ENCODE measurements at regions not wholly inside any gene's neighbourhood (a gene's known extent, or its start where the extent isn't known, plus 50 kb on each side); places are given as distances from the start of the nearest gene placed in this dataset.

DNA sequence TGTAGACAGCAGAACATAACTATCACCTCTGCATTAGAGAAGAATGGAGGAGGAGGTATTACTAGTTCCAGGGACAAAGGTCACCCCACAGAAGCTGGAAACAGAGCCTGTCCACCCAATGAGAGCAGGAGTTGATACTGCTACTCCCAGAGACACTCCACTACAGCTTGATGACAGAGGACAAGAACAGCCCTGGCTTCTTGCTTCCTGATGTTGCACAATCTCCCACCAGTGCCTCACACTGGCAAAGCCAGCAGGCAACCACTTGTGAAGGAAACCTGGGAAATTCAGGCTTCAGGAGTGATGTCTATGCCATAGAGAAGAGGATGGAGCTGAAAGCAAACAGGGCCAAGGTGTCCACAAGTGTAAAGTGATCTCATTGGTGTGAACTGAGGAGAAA lies 78.0 kb upstream of the POU1F1 start:
- Histone ChIP-seq H3K27ac (ENCODE audit: control insufficient read depth, insufficient read depth, low read length) (no peak overlapping the region), H2AFZ (ENCODE audit: control insufficient read depth, low read length) (no peak overlapping the region), H3K9me1 (ENCODE audit: control insufficient read depth, extremely low read depth, insufficient read depth, low read length) (no peaks in the 10 kb centered on the region), H3K9me3 (ENCODE audit: control insufficient read depth, low read depth, low read length) (no peaks in the 10 kb centered on the region), H3K27me3 (ENCODE audit: control insufficient read depth, extremely low read depth, insufficient read depth, low read length) (no peaks in the 10 kb centered on the region), H3K79me2 (ENCODE audit: control insufficient read depth, insufficient read depth, low read length) (no peaks in the 10 kb centered on the region), H3K9ac (ENCODE audit: control insufficient read depth, extremely low read depth, insufficient read depth, low read length) (no peak overlapping the region), H3K36me3 (ENCODE audit: control insufficient read depth in 2 of 2, extremely low read depth in 1 of 2, insufficient read depth in 2 of 2, low read length in 2 of 2) (no peaks in the 10 kb centered on the region), H3K4me2 (ENCODE audit: control insufficient read depth, extremely low read depth, insufficient read depth, low read depth, low read length) (no peak overlapping the region), H4K20me1 (ENCODE audit: control insufficient read depth, extremely low read depth, insufficient read depth, low read length) (no peaks in the 10 kb centered on the region), H3K4me3 (ENCODE audit: control insufficient read depth in 2 of 3, extremely low read depth in 1 of 3, insufficient read depth in 2 of 3, low read depth in 1 of 3, low read length in 3 of 3) (no peak overlapping the region), H3K4me1 (ENCODE audit: control insufficient read depth, extremely low read depth, insufficient read depth, low read length) (no peaks in the 10 kb centered on the region)
- TF ChIP-seq CTCF (optimal IDR thresholded peaks at IDR 0.05 in 1 of 3, IDR thresholded peaks at IDR 0.05 in 1 of 3, conservative IDR thresholded peaks at IDR 0.05 in 1 of 3; ENCODE audit: extremely low read depth in 1 of 3, insufficient read depth in 2 of 3, low read length in 3 of 3) (no peak), EZH2 (IDR thresholded peaks at IDR 0.05; ENCODE audit: low read length) (no peak)
- FAIRE-seq (no peak), DNase-seq (ENCODE audit: low read depth, low spot score) (no peak)
- dilution Hi-C loops (cut with MboI; ENCODE audit: extremely low pct_ligation_motif_present, low sequenced_read_pairs) = no loop called here

DNA sequence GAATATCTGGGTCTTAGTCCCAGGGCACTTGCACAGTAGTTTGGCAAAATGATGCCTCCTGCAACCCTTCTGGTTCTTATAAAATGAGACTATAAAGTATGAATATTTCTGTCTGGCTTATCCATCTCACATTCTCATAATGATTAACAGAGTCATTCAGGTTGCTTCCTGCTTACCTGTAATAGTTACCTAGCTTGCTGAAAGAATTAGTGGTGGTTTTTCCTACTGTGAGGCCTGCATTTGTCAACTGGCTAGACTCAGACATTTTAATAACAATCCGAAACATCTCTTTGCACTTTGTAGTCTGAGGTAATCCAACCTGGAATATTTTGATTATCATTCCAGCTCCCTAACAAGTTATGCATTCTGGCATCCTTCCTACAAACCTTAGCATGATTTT lies 75.6 kb upstream of the POU1F1 start:
- TF ChIP-seq EZH2 (IDR thresholded peaks at IDR 0.05; ENCODE audit: low read length) (no peak), CTCF (optimal IDR thresholded peaks at IDR 0.05 in 1 of 3, IDR thresholded peaks at IDR 0.05 in 1 of 3, conservative IDR thresholded peaks at IDR 0.05 in 1 of 3; ENCODE audit: extremely low read depth in 1 of 3, insufficient read depth in 2 of 3, low read length in 3 of 3) (no peak)
- H3K9ac ChIP-seq (ENCODE audit: control insufficient read depth, extremely low read depth, insufficient read depth, low read length) = no peak overlapping the region
- no peaks in the 10 kb centered on the region for H3K4me1 ChIP-seq (ENCODE audit: control insufficient read depth, extremely low read depth, insufficient read depth, low read length)
- no peak for DNase-seq (ENCODE audit: low read depth, low spot score)
- H3K27ac ChIP-seq (ENCODE audit: control insufficient read depth, insufficient read depth, low read length) = no peak overlapping the region
- no peaks in the 10 kb centered on the region for H3K79me2 ChIP-seq (ENCODE audit: control insufficient read depth, insufficient read depth, low read length)
- no peaks in the 10 kb centered on the region for H4K20me1 ChIP-seq (ENCODE audit: control insufficient read depth, extremely low read depth, insufficient read depth, low read length)
- no peaks in the 10 kb centered on the region for H3K36me3 ChIP-seq (ENCODE audit: control insufficient read depth in 2 of 2, extremely low read depth in 1 of 2, insufficient read depth in 2 of 2, low read length in 2 of 2)
- dilution Hi-C loops (cut with MboI; ENCODE audit: extremely low pct_ligation_motif_present, low sequenced_read_pairs) = no loop called here
- no peak overlapping the region for H2AFZ ChIP-seq (ENCODE audit: control insufficient read depth, low read length)
- no peak overlapping the region for H3K4me3 ChIP-seq (ENCODE audit: control insufficient read depth in 2 of 3, extremely low read depth in 1 of 3, insufficient read depth in 2 of 3, low read depth in 1 of 3, low read length in 3 of 3)
- H3K27me3 ChIP-seq (ENCODE audit: control insufficient read depth, extremely low read depth, insufficient read depth, low read length) = no peaks in the 10 kb centered on the region
- no peak overlapping the region for H3K4me2 ChIP-seq (ENCODE audit: control insufficient read depth, extremely low read depth, insufficient read depth, low read depth, low read length)
- no peaks in the 10 kb centered on the region for H3K9me3 ChIP-seq (ENCODE audit: control insufficient read depth, low read depth, low read length)
- no peak for FAIRE-seq
- H3K9me1 ChIP-seq (ENCODE audit: control insufficient read depth, extremely low read depth, insufficient read depth, low read length) = no peaks in the 10 kb centered on the region

Data from keratinocyte (primary cell).